NT2/D1 (cell line): ENCODE measurements at regions not wholly inside any gene's neighbourhood (a gene's known extent, or its start where the extent isn't known, plus 50 kb on each side); places are given as distances from the start of the nearest gene placed in this dataset.

Experiments used
- SUZ12 ChIP-seq: IDR thresholded peaks from 2 replicates; pipeline ENCODE4 v1.6.1; 2011; ENCODE audit not compliant: insufficient read length, insufficient read depth; ENCODE audit errors: extremely low read depth
- YY1 ChIP-seq: IDR thresholded peaks from 2 replicates; pipeline ENCODE4 v1.6.1; 2011; ENCODE audit not compliant: insufficient read length, insufficient read depth
- ZNF274 ChIP-seq: IDR thresholded peaks from 2 replicates; pipeline ENCODE4 v1.6.1; 2011; ENCODE audit warnings: mild to moderate bottlenecking, low read depth, low read length

DNA sequence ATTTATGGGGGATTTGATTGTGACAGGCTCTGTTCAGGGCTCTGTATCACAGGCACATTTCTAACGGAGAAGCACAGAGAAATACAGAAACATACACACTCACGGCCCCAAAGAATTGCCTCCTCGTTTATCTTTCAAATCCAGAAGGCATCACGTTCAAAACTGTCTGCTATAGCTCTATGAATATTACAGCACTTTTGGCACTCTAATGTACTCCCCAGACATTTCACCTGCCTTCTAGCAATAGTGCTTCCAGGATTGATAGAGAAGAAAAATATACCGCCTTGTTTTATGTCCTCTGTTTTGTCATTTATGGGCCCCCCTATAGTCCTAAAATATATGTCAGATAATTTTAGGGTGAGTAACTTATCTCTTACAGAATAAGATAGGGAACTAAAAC, 947.5 kb downstream of the ANKRD7 start:
- TF ChIP-seq YY1 (no peak), ZNF274 (no peak), SUZ12 (no peak)
